ENCODE measurements at regions not wholly inside any gene's neighbourhood (a gene's known extent, or its start where the extent isn't known, plus 50 kb on each side); places are given as distances from the start of the nearest gene placed in this dataset.

DNA sequence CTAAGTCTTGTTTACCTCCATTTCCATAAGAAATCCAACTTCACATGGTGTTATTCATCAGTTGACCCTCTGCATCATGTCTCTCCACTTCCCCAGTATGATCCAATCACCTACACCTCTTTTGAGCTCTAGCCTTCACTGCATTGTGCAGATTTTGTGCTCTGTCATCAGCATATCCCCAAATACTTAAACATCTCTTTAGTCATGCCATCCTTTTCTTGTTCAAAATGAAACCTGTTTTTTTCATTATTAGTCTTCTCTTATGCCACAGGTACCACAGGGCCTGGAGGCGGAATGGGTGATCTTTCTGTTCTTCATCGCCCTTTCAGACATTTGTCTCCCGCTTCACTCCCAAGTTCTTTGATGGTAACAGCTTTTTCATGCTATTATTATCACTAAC is 382.7 kb upstream of the GALNTL6 start:
- TF ChIP-seq ZNF184 (CRISPR knock-in tag; IDR thresholded peaks at IDR 0.05) (no peak), ZBTB1 (CRISPR knock-in tag; IDR thresholded peaks at IDR 0.05; ENCODE audit: borderline replicate concordance, low read depth) (no peak), NFIC (IDR thresholded peaks at IDR 0.05) (no peak), HOXB6 (CRISPR knock-in tag; IDR thresholded peaks at IDR 0.05; ENCODE audit: borderline replicate concordance) (no peak), ZFX (CRISPR knock-in tag; IDR thresholded peaks at IDR 0.05) (no peak), POLR2A (conservative IDR thresholded peaks at IDR 0.05) (no peak)
- TF ChIP-seq, protein P1, sequence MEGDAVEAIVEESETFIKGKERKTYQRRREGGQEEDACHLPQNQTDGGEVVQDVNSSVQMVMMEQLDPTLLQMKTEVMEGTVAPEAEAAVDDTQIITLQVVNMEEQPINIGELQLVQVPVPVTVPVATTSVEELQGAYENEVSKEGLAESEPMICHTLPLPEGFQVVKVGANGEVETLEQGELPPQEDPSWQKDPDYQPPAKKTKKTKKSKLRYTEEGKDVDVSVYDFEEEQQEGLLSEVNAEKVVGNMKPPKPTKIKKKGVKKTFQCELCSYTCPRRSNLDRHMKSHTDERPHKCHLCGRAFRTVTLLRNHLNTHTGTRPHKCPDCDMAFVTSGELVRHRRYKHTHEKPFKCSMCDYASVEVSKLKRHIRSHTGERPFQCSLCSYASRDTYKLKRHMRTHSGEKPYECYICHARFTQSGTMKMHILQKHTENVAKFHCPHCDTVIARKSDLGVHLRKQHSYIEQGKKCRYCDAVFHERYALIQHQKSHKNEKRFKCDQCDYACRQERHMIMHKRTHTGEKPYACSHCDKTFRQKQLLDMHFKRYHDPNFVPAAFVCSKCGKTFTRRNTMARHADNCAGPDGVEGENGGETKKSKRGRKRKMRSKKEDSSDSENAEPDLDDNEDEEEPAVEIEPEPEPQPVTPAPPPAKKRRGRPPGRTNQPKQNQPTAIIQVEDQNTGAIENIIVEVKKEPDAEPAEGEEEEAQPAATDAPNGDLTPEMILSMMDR (IDR thresholded peaks at IDR 0.05 in 2 of 3, conservative IDR thresholded peaks at IDR 0.05 in 1 of 3; ENCODE audit: insufficient read depth in 2 of 3, low read depth in 1 of 3, low read length in 3 of 3) = no peak
- TF ChIP-seq, protein P2, sequence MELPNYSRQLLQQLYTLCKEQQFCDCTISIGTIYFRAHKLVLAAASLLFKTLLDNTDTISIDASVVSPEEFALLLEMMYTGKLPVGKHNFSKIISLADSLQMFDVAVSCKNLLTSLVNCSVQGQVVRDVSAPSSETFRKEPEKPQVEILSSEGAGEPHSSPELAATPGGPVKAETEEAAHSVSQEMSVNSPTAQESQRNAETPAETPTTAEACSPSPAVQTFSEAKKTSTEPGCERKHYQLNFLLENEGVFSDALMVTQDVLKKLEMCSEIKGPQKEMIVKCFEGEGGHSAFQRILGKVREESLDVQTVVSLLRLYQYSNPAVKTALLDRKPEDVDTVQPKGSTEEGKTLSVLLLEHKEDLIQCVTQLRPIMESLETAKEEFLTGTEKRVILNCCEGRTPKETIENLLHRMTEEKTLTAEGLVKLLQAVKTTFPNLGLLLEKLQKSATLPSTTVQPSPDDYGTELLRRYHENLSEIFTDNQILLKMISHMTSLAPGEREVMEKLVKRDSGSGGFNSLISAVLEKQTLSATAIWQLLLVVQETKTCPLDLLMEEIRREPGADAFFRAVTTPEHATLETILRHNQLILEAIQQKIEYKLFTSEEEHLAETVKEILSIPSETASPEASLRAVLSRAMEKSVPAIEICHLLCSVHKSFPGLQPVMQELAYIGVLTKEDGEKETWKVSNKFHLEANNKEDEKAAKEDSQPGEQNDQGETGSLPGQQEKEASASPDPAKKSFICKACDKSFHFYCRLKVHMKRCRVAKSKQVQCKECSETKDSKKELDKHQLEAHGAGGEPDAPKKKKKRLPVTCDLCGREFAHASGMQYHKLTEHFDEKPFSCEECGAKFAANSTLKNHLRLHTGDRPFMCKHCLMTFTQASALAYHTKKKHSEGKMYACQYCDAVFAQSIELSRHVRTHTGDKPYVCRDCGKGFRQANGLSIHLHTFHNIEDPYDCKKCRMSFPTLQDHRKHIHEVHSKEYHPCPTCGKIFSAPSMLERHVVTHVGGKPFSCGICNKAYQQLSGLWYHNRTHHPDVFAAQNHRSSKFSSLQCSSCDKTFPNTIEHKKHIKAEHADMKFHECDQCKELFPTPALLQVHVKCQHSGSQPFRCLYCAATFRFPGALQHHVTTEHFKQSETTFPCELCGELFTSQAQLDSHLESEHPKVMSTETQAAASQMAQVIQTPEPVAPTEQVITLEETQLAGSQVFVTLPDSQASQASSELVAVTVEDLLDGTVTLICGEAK (IDR thresholded peaks at IDR 0.05) = no peak
- TF ChIP-seq, protein P2 (CRISPR knock-in tag; IDR thresholded peaks at IDR 0.05) = no peak
- TF ChIP-seq, protein P3, sequence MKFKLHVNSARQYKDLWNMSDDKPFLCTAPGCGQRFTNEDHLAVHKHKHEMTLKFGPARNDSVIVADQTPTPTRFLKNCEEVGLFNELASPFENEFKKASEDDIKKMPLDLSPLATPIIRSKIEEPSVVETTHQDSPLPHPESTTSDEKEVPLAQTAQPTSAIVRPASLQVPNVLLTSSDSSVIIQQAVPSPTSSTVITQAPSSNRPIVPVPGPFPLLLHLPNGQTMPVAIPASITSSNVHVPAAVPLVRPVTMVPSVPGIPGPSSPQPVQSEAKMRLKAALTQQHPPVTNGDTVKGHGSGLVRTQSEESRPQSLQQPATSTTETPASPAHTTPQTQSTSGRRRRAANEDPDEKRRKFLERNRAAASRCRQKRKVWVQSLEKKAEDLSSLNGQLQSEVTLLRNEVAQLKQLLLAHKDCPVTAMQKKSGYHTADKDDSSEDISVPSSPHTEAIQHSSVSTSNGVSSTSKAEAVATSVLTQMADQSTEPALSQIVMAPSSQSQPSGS (CRISPR knock-in tag; IDR thresholded peaks at IDR 0.05) = no peak

Measured in K562 (cell line).